ENCODE measurements at regions not wholly inside any gene's neighbourhood (a gene's known extent, or its start where the extent isn't known, plus 50 kb on each side); places are given as distances from the start of the nearest gene placed in this dataset.

DNA sequence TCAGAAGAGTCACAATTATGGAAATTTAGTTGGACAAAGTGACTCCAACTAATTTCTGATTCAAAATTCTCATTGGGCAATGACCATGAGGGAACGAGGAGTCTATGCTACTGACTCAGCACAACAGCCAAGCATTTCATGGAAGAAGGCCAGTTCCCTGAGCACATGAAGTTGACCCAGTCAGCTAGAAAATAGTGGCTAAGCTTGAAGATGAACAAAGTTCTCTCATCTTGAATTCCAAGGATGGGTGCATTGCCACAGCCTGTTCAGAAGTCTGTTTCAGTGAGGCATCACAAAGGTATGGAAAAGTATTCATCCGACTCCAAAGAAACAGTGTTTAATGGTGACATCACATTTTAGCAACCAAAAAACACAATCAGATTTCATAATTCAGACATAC is 676.9 kb downstream of the HACE1 start:
- Histone ChIP-seq H4K20me1 (ENCODE audit: insufficient read depth) (no peaks in the 10 kb centered on the region), H3K27ac (ENCODE audit: low read depth in 2 of 2, low read length in 1 of 2) (no peak overlapping the region), H3K79me2 (ENCODE audit: insufficient read depth) (no peaks in the 10 kb centered on the region), H3K4me2 (no peak overlapping the region), H3F3A (replicated peaks; ENCODE audit: insufficient read depth) (no peaks in the 10 kb centered on the region), H3K27me3 (ENCODE audit: insufficient read depth) (no peaks in the 10 kb centered on the region), H3K9me2 (no peaks in the 10 kb centered on the region), H3K36me3 (replicated peaks in 1 of 2; ENCODE audit: control insufficient read depth in 1 of 2, insufficient read depth in 2 of 2, low read length in 1 of 2) (no peaks in the 10 kb centered on the region), H3K4me3 (ENCODE audit: low read depth in 2 of 2, low read length in 1 of 2) (no peak overlapping the region), H3K9ac (no peak overlapping the region), H2AFZ (ENCODE audit: low read depth) (no peak overlapping the region), H3K4me1 (ENCODE audit: control insufficient read depth in 1 of 2, insufficient read depth in 2 of 2, low read depth in 1 of 2, low read length in 1 of 2) (no peaks in the 10 kb centered on the region), H3K9me3 (no peaks in the 10 kb centered on the region)
- POLR2A ChIA-PET: no interaction called here
- WGBS (ENCODE audit: low lambda C conversion rate): 46% methylated on average over 2 of the region's 2 CpGs
- CTCF ChIA-PET: no interaction called here
- DNase-seq: no peak
- TF ChIP-seq, protein P1, sequence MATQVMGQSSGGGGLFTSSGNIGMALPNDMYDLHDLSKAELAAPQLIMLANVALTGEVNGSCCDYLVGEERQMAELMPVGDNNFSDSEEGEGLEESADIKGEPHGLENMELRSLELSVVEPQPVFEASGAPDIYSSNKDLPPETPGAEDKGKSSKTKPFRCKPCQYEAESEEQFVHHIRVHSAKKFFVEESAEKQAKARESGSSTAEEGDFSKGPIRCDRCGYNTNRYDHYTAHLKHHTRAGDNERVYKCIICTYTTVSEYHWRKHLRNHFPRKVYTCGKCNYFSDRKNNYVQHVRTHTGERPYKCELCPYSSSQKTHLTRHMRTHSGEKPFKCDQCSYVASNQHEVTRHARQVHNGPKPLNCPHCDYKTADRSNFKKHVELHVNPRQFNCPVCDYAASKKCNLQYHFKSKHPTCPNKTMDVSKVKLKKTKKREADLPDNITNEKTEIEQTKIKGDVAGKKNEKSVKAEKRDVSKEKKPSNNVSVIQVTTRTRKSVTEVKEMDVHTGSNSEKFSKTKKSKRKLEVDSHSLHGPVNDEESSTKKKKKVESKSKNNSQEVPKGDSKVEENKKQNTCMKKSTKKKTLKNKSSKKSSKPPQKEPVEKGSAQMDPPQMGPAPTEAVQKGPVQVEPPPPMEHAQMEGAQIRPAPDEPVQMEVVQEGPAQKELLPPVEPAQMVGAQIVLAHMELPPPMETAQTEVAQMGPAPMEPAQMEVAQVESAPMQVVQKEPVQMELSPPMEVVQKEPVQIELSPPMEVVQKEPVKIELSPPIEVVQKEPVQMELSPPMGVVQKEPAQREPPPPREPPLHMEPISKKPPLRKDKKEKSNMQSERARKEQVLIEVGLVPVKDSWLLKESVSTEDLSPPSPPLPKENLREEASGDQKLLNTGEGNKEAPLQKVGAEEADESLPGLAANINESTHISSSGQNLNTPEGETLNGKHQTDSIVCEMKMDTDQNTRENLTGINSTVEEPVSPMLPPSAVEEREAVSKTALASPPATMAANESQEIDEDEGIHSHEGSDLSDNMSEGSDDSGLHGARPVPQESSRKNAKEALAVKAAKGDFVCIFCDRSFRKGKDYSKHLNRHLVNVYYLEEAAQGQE (IDR thresholded peaks at IDR 0.05; ENCODE audit: low read depth, low read length): no peak

DNA sequence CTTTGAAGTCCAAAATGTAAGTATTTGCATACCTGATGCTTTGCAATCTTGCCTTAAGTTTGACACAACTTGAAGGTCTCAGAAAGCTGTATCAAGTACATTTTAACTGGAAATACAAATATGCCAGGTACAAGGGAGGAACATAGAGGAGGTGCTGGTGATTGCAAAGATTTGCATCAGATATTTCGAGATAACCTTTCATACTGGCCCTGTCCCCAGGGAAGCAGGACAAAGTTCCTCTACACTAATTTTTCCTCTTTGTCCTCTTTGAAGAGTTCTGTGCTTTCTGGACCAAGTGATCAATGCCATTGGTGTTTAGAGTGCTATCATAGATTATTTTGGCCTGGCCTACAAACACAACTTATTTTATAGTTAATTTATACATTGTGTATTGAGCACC is 686.1 kb downstream of the HACE1 start:
- no peak overlapping the region for H3K9ac ChIP-seq
- no peaks in the 10 kb centered on the region for H3K4me1 ChIP-seq (ENCODE audit: control insufficient read depth in 1 of 2, insufficient read depth in 2 of 2, low read depth in 1 of 2, low read length in 1 of 2)
- H4K20me1 ChIP-seq (ENCODE audit: insufficient read depth): no peaks in the 10 kb centered on the region
- H3F3A ChIP-seq (replicated peaks; ENCODE audit: insufficient read depth): no peaks in the 10 kb centered on the region
- ChIA-PET POLR2A (no interaction called here), CTCF (no interaction called here)
- no peaks in the 10 kb centered on the region for H3K79me2 ChIP-seq (ENCODE audit: insufficient read depth)
- H3K9me2 ChIP-seq: no peaks in the 10 kb centered on the region
- WGBS (ENCODE audit: low lambda C conversion rate): 24% methylated on average over 1 of the region's 1 CpG
- H3K9me3 ChIP-seq: no peaks in the 10 kb centered on the region
- no peak overlapping the region for H2AFZ ChIP-seq (ENCODE audit: low read depth)
- no peaks in the 10 kb centered on the region for H3K27me3 ChIP-seq (ENCODE audit: insufficient read depth)
- H3K4me2 ChIP-seq: no peak overlapping the region
- H3K27ac ChIP-seq (ENCODE audit: low read depth in 2 of 2, low read length in 1 of 2): no peak overlapping the region
- TF ChIP-seq, protein P1 (IDR thresholded peaks at IDR 0.05; ENCODE audit: low read depth, low read length): no peak
- TF ChIP-seq RAD21 (IDR thresholded peaks at IDR 0.05; ENCODE audit: low read length): no peak
- DNase-seq: no peak
- H3K4me3 ChIP-seq (ENCODE audit: low read depth in 2 of 2, low read length in 1 of 2): no peak overlapping the region
- H3K36me3 ChIP-seq (replicated peaks in 1 of 2; ENCODE audit: control insufficient read depth in 1 of 2, insufficient read depth in 2 of 2, low read length in 1 of 2): no peaks in the 10 kb centered on the region

DNA sequence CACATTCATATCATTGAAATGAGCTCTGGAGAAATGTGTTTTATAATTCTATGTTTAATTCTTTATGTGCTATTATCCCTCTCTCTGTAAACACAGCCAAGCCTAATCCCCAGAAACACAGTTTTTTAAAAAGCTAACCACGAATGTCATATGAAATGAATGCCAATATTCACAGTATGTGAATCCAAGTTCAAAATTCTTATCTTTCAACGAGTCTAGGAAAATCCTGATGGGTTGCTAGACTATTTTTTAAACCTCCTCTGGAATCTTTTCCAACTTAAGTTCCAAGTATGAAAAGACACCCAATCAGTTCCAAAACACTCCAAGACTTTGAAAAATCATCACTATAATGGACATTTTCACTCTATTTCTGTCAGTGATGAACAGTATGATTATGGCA is 689.3 kb downstream of the HACE1 start:
- Histone ChIP-seq H3K9me2 (no peaks in the 10 kb centered on the region), H3K79me2 (ENCODE audit: insufficient read depth) (no peaks in the 10 kb centered on the region), H3K36me3 (replicated peaks in 1 of 2; ENCODE audit: control insufficient read depth in 1 of 2, insufficient read depth in 2 of 2, low read length in 1 of 2) (no peaks in the 10 kb centered on the region), H3K9me3 (no peaks in the 10 kb centered on the region), H3K27ac (ENCODE audit: low read depth in 2 of 2, low read length in 1 of 2) (no peak overlapping the region), H3K4me1 (ENCODE audit: control insufficient read depth in 1 of 2, insufficient read depth in 2 of 2, low read depth in 1 of 2, low read length in 1 of 2) (no peaks in the 10 kb centered on the region), H2AFZ (ENCODE audit: low read depth) (no peak overlapping the region), H4K20me1 (ENCODE audit: insufficient read depth) (no peaks in the 10 kb centered on the region), H3K9ac (no peak overlapping the region), H3F3A (replicated peaks; ENCODE audit: insufficient read depth) (no peaks in the 10 kb centered on the region), H3K27me3 (ENCODE audit: insufficient read depth) (no peaks in the 10 kb centered on the region), H3K4me2 (no peak overlapping the region), H3K4me3 (ENCODE audit: low read depth in 2 of 2, low read length in 1 of 2) (no peak overlapping the region)
- CTCF ChIA-PET: no interaction called here
- no peak for DNase-seq
- WGBS (ENCODE audit: low lambda C conversion rate): 15% methylated on average over 2 of the region's 2 CpGs
- POLR2A ChIA-PET: no interaction called here
- no peak for TF ChIP-seq ELF1 (IDR thresholded peaks at IDR 0.05)
- no peak for TF ChIP-seq GATA2 (CRISPR knock-in tag; IDR thresholded peaks at IDR 0.05)
- no peak for TF ChIP-seq EZH2phosphoT487 (IDR thresholded peaks at IDR 0.05; ENCODE audit: borderline replicate concordance, low read depth)
- no peak for TF ChIP-seq NRF1 (IDR thresholded peaks at IDR 0.05; ENCODE audit: low read depth, low read length)
- TF ChIP-seq RFX5 (IDR thresholded peaks at IDR 0.05; ENCODE audit: low read length): no peak
- TF ChIP-seq RAD21 (IDR thresholded peaks at IDR 0.05; ENCODE audit: low read length): no peak
- TF ChIP-seq SIN3A (IDR thresholded peaks at IDR 0.05; ENCODE audit: borderline replicate concordance, low read depth, low read length): no peak
- TF ChIP-seq, protein P2, sequence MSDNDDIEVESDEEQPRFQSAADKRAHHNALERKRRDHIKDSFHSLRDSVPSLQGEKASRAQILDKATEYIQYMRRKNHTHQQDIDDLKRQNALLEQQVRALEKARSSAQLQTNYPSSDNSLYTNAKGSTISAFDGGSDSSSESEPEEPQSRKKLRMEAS (IDR thresholded peaks at IDR 0.05; ENCODE audit: low read depth): no peak
- TF ChIP-seq TCF12 (IDR thresholded peaks at IDR 0.05): no peak
- no peak for TF ChIP-seq CHD2 (IDR thresholded peaks at IDR 0.05; ENCODE audit: low read length, partially characterized antibody)
- TF ChIP-seq SMC3 (IDR thresholded peaks at IDR 0.05; ENCODE audit: low read depth, low read length): no peak
- TF ChIP-seq TAF1 (IDR thresholded peaks at IDR 0.05; ENCODE audit: borderline replicate concordance, low read depth, low read length): no peak
- TF ChIP-seq FOXM1 (IDR thresholded peaks at IDR 0.05; ENCODE audit: low read depth): no peak
- no peak for TF ChIP-seq GABPA (IDR thresholded peaks at IDR 0.05; ENCODE audit: low read depth)
- TF ChIP-seq FOSL2 (IDR thresholded peaks at IDR 0.05; ENCODE audit: borderline replicate concordance, low read depth): no peak
- TF ChIP-seq NFIC (IDR thresholded peaks at IDR 0.05; ENCODE audit: borderline replicate concordance): no peak
